K562 (cell line): ENCODE measurements at regions not wholly inside any gene's neighbourhood (a gene's known extent, or its start where the extent isn't known, plus 50 kb on each side); places are given as distances from the start of the nearest gene placed in this dataset.

ENCODE experiments used
- ASH1L ChIP-seq: fragments of 450-650 bp; IDR thresholded peaks from 2 replicates; pipeline ENCODE4 v1.6.1; 2018; ENCODE audit warnings: borderline replicate concordance, mild to moderate bottlenecking, low read depth; ENCODE audit not compliant: partially characterized antibody
- CBX8 ChIP-seq: fragments of 200-600 bp; sonication (generic); IDR thresholded peaks from 2 replicates; pipeline ENCODE4 v1.6.1; 2012; ENCODE audit warnings: borderline replicate concordance, mixed run types, low read depth, mild to moderate bottlenecking, moderate library complexity, mixed read lengths, low read length, control low read depth, inconsistent platforms; ENCODE audit not compliant: poor library complexity, severe bottlenecking; ENCODE audit errors: extremely low read depth
- ERF ChIP-seq: fragments of 450-650 bp; formaldehyde crosslinking; IDR thresholded peaks from 2 replicates; pipeline ENCODE4 v1.4.0; 2020; ENCODE audit warnings: mild to moderate bottlenecking, mixed read lengths
- HOXB6 ChIP-seq: fragments of 250-450 bp; sonication (Bioruptor Pico); IDR thresholded peaks from 2 replicates; pipeline ENCODE4 v1.5.1; 2022; ENCODE audit warnings: mild to moderate bottlenecking, borderline replicate concordance
- MIER1 ChIP-seq: fragments of 450-650 bp; IDR thresholded peaks from 2 replicates; pipeline ENCODE4 v1.6.1; 2016; ENCODE audit warnings: antibody characterized with exemption, mild to moderate bottlenecking, low read depth
- PTRF ChIP-seq: fragments of 450-650 bp; IDR thresholded peaks from 2 replicates; pipeline ENCODE4 v1.6.1; 2016; ENCODE audit warnings: mild to moderate bottlenecking, missing genetic modification characterization, missing compliant biosample characterization
- RBM15 ChIP-seq: fragments of 200-400 bp; formaldehyde crosslinking; IDR thresholded peaks from 2 replicates; pipeline ENCODE4 v1.6.1; 2018; ENCODE audit warnings: mild to moderate bottlenecking, low read length, moderate library complexity; ENCODE audit not compliant: insufficient read depth
- RUNX1 ChIP-seq: sonication (generic); IDR thresholded peaks from 2 replicates; pipeline ENCODE4 v1.6.1; 2016; ENCODE audit warnings: antibody characterized with exemption, low read depth
- ZBED1 ChIP-seq: IDR thresholded peaks from 2 replicates; pipeline ENCODE4 v1.6.1; 2014
- ZFP36 ChIP-seq: fragments of 150-350 bp; IDR thresholded peaks from 2 replicates; pipeline ENCODE4 v1.6.1; 2018; ENCODE audit warnings: low read length, low read depth; ENCODE audit not compliant: partially characterized antibody
- TF ChIP-seq, protein P1 (sequence below), 2 experiments: fragments of 150-350 bp in 1 of 2; IDR thresholded peaks; 2 replicates each; pipeline ENCODE4 v1.6.1; 2012 to 2016; ENCODE audit warnings: low read depth in 2 of 2, low read length in 2 of 2, mild to moderate bottlenecking in 1 of 2, moderate library complexity in 1 of 2
- TF ChIP-seq, protein P2 (sequence below), 2 experiments: fragments of 450-650 bp in 1 of 2; sonication (generic) in 1 of 2; formaldehyde crosslinking in 1 of 2; IDR thresholded peaks in 1 of 2; conservative IDR thresholded peaks in 1 of 2; 2 replicates each; pipeline versions ENCODE4 v1.6.1 to v1.8.1; 2016 to 2023; ENCODE audit warnings: mild to moderate bottlenecking in 2 of 2, moderate library complexity in 2 of 2, inconsistent platforms in 1 of 2, missing genetic modification reagents in 1 of 2
- TF ChIP-seq, protein P3 (sequence below), 2 experiments: fragments of 450-650 bp in 1 of 2; sonication (generic) in 1 of 2; formaldehyde crosslinking; conservative IDR thresholded peaks; 2 replicates each; pipeline versions ENCODE4 v1.4.0 to v1.8.1; 2020 to 2022; ENCODE audit warnings: mild to moderate bottlenecking in 1 of 2, missing genetic modification reagents in 1 of 2
- TF ChIP-seq, protein P4 (sequence below): fragments of 250-450 bp; sonication (Bioruptor Pico); IDR thresholded peaks from 2 replicates; pipeline ENCODE4 v1.5.0; 2021; ENCODE audit warnings: mild to moderate bottlenecking, borderline replicate concordance
- TF ChIP-seq, protein P5 (sequence below): fragments of 450-650 bp; IDR thresholded peaks from 2 replicates; pipeline ENCODE4 v1.7.0; 2016; ENCODE audit warnings: borderline replicate concordance

DNA sequence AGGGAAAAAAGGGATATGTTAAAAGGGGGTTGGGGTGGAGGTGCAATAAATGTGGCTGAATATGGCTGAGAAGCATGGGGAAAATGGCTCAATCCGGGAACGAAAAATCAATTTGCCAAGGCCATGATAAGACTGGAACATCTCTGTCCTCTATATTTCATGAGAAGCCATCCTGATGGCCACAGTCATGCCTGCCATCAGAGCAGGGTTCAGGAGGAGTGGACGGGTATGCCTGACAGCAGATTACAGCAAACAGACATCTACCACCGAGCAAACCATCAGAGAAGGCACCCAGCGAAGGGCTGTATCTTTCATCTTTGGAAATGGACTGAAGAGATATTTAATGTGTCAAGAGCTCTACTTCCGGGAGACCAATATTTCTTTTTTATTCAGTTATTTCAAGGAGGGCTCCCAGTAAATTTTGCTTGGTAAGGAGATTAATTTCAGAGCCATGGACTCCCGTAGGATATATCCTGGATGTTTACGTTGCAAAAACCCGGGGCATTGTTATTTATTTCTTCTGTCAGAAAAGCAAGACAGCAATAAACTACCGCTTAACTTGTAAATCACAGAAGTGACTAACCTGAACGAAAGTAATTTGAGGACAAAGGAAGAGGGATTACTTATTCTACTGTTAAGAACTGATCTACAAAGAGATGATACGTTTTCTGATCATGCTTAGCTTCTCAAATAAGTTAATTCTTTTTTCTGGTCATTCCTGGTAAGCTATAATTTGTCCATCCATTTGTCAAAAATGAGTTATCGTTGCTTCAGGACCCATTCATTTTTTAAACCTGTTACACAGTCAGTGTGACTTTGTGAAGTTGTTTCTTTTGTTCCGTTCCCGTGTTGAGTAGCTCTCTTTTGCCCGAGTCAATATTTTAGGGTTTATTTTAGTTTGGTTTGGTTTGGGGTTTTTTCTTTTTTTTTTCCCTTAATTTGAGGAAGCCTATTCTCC, 80.6 kb upstream of the CHD2 start (continued):
- TF ChIP-seq, protein P1, sequence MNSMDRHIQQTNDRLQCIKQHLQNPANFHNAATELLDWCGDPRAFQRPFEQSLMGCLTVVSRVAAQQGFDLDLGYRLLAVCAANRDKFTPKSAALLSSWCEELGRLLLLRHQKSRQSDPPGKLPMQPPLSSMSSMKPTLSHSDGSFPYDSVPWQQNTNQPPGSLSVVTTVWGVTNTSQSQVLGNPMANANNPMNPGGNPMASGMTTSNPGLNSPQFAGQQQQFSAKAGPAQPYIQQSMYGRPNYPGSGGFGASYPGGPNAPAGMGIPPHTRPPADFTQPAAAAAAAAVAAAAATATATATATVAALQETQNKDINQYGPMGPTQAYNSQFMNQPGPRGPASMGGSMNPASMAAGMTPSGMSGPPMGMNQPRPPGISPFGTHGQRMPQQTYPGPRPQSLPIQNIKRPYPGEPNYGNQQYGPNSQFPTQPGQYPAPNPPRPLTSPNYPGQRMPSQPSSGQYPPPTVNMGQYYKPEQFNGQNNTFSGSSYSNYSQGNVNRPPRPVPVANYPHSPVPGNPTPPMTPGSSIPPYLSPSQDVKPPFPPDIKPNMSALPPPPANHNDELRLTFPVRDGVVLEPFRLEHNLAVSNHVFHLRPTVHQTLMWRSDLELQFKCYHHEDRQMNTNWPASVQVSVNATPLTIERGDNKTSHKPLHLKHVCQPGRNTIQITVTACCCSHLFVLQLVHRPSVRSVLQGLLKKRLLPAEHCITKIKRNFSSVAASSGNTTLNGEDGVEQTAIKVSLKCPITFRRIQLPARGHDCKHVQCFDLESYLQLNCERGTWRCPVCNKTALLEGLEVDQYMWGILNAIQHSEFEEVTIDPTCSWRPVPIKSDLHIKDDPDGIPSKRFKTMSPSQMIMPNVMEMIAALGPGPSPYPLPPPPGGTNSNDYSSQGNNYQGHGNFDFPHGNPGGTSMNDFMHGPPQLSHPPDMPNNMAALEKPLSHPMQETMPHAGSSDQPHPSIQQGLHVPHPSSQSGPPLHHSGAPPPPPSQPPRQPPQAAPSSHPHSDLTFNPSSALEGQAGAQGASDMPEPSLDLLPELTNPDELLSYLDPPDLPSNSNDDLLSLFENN (IDR thresholded peaks at IDR 0.05; ENCODE audit: low read depth in 2 of 2, low read length in 2 of 2) = no peak
- TF ChIP-seq, protein P2, sequence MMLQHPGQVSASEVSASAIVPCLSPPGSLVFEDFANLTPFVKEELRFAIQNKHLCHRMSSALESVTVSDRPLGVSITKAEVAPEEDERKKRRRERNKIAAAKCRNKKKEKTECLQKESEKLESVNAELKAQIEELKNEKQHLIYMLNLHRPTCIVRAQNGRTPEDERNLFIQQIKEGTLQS (IDR thresholded peaks at IDR 0.05) = no peak
- TF ChIP-seq, protein P2 (CRISPR knock-in tag; conservative IDR thresholded peaks at IDR 0.05) = no peak
- TF ChIP-seq RBM15 (no peak), MIER1 (peak; percentile 24; the same call in 1 of the 2 replicates), CBX8 (no peak), ZBED1 (no peak), HOXB6 (CRISPR knock-in tag) (no peak), PTRF (tag) (no peak), ASH1L (peak; percentile 15), ZFP36 (no peak), ERF (CRISPR knock-in tag) (no peak), RUNX1 (no peak)
- TF ChIP-seq, protein P3, sequence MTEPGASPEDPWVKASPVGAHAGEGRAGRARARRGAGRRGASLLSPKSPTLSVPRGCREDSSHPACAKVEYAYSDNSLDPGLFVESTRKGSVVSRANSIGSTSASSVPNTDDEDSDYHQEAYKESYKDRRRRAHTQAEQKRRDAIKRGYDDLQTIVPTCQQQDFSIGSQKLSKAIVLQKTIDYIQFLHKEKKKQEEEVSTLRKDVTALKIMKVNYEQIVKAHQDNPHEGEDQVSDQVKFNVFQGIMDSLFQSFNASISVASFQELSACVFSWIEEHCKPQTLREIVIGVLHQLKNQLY (CRISPR knock-in tag; conservative IDR thresholded peaks at IDR 0.05) = no peak
- TF ChIP-seq, protein P4, sequence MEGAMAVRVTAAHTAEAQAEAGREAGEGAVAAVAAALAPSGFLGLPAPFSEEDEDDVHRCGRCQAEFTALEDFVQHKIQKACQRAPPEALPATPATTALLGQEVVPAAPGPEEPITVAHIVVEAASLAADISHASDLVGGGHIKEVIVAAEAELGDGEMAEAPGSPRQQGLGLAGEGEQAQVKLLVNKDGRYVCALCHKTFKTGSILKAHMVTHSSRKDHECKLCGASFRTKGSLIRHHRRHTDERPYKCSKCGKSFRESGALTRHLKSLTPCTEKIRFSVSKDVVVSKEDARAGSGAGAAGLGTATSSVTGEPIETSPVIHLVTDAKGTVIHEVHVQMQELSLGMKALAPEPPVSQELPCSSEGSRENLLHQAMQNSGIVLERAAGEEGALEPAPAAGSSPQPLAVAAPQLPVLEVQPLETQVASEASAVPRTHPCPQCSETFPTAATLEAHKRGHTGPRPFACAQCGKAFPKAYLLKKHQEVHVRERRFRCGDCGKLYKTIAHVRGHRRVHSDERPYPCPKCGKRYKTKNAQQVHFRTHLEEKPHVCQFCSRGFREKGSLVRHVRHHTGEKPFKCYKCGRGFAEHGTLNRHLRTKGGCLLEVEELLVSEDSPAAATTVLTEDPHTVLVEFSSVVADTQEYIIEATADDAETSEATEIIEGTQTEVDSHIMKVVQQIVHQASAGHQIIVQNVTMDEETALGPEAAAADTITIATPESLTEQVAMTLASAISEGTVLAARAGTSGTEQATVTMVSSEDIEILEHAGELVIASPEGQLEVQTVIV (CRISPR knock-in tag) = no peak
- TF ChIP-seq, protein P5, sequence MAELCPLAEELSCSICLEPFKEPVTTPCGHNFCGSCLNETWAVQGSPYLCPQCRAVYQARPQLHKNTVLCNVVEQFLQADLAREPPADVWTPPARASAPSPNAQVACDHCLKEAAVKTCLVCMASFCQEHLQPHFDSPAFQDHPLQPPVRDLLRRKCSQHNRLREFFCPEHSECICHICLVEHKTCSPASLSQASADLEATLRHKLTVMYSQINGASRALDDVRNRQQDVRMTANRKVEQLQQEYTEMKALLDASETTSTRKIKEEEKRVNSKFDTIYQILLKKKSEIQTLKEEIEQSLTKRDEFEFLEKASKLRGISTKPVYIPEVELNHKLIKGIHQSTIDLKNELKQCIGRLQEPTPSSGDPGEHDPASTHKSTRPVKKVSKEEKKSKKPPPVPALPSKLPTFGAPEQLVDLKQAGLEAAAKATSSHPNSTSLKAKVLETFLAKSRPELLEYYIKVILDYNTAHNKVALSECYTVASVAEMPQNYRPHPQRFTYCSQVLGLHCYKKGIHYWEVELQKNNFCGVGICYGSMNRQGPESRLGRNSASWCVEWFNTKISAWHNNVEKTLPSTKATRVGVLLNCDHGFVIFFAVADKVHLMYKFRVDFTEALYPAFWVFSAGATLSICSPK = peak; percentile 46; the same call in 1 of the 2 replicates
